ENCODE measurements at regions not wholly inside any gene's neighbourhood (a gene's known extent, or its start where the extent isn't known, plus 50 kb on each side); places are given as distances from the start of the nearest gene placed in this dataset.
A peak's percentile ranks its signal among the peaks of the same experiment; 100 is the strongest.

DNA sequence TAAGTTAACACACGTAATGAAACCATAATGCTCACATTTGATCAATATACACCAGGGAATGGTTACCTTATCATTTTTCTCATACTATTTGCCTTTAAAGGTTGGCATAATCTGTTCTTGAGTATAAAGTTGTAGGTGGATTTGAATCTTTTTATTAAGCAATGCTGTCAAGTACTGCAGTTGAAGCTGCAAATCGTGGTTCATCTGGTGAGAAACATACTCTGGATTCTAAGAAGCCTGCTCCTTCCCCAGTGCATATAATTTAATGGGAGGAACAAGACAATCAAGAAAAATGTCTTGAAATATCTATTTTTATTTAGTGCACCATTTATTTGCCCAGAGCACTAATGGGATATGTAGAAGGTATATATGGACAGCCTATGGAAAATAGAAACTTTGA, 68.7 kb upstream of the DLX6 start:
- H3K4me3 ChIP-seq = no peak overlapping the region
- H3K9me3 ChIP-seq = no peaks in the 10 kb centered on the region
- WGBS = 77% methylated on average over 2 of the region's 2 CpGs
- no peaks in the 10 kb centered on the region for H3K27me3 ChIP-seq
- intact Hi-C loops (cut with DNase I) = no loop called here
- no peak for DNase-seq (ENCODE audit: extremely low spot score)
- no peaks in the 10 kb centered on the region for H3K36me3 ChIP-seq
- no peak for TF ChIP-seq POLR2AphosphoS5 (IDR thresholded peaks at IDR 0.05)
- no peak for TF ChIP-seq EP300 (IDR thresholded peaks at IDR 0.05)
- TF ChIP-seq POLR2A (IDR thresholded peaks at IDR 0.05; ENCODE audit: low read depth) = no peak
- TF ChIP-seq, protein P1, sequence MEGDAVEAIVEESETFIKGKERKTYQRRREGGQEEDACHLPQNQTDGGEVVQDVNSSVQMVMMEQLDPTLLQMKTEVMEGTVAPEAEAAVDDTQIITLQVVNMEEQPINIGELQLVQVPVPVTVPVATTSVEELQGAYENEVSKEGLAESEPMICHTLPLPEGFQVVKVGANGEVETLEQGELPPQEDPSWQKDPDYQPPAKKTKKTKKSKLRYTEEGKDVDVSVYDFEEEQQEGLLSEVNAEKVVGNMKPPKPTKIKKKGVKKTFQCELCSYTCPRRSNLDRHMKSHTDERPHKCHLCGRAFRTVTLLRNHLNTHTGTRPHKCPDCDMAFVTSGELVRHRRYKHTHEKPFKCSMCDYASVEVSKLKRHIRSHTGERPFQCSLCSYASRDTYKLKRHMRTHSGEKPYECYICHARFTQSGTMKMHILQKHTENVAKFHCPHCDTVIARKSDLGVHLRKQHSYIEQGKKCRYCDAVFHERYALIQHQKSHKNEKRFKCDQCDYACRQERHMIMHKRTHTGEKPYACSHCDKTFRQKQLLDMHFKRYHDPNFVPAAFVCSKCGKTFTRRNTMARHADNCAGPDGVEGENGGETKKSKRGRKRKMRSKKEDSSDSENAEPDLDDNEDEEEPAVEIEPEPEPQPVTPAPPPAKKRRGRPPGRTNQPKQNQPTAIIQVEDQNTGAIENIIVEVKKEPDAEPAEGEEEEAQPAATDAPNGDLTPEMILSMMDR (IDR thresholded peaks at IDR 0.05) = no peak
- H3K4me1 ChIP-seq = no peaks in the 10 kb centered on the region
- no peak overlapping the region for H3K27ac ChIP-seq (replicated peaks in 1 of 4)

DNA sequence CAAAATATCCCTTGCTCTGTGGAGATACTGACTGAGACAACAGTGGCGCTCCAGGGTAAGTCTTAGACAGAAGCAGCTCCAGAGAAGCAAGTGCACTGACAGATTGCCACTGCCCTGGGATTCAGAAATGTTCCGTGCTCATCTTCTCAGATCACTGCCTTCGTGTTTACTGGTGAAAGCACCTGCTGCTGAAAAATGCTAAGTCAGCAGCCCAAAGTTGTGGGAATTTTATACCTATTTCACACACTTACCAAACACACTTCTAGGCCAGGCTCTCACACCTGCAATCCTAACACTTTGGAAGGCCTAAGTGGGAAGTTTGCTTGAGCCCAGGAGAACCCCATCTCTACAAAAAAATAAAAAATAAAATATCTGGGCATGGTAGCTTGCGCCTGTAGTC, 63.2 kb upstream of the DLX6 start:
- H3K27me3 ChIP-seq = peaks cover 0 to 3% (median 0%) of the 10 kb centered on the region in 4 donors
- no peak for DNase-seq (ENCODE audit: extremely low spot score)
- no peak overlapping the region for H3K27ac ChIP-seq (replicated peaks in 1 of 4)
- TF ChIP-seq, protein P1 (IDR thresholded peaks at IDR 0.05) = no peak
- TF ChIP-seq EP300 (IDR thresholded peaks at IDR 0.05) = no peak
- TF ChIP-seq POLR2AphosphoS5 (IDR thresholded peaks at IDR 0.05) = no peak
- no peak for TF ChIP-seq POLR2A (IDR thresholded peaks at IDR 0.05; ENCODE audit: low read depth)
- H3K9me3 ChIP-seq = no peaks in the 10 kb centered on the region
- WGBS = 75% methylated on average over 4 of the region's 4 CpGs
- intact Hi-C loops (cut with DNase I) = no loop called here
- no peaks in the 10 kb centered on the region for H3K4me1 ChIP-seq
- H3K36me3 ChIP-seq = no peaks in the 10 kb centered on the region
- no peak overlapping the region for H3K4me3 ChIP-seq

DNA sequence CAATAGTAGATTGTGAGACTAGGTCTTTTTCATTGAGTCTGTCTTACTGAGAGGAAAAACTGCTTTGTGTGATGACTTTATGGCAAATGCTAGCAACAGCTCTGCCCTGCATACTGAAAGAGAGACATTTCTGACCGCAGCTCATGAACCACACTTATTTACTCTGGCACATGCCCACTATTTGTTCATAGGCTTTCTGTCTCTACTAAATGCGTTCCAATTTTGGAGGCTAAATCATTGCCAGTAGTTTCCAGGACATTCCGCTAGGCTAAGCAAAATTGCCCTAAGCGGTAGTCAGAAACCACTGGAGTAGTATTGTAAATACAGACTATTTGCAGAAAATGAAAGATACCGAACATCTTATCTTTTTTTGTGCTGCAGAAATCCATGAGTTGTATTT, 55.6 kb upstream of the DLX6 start:
- 78% methylated on average over 5 of the region's 5 CpGs for WGBS
- no peak overlapping the region for H3K27ac ChIP-seq (replicated peaks in 1 of 4)
- TF ChIP-seq, protein P1 (IDR thresholded peaks at IDR 0.05) = no peak
- TF ChIP-seq POLR2A (IDR thresholded peaks at IDR 0.05; ENCODE audit: low read depth) (no peak), POLR2AphosphoS5 (IDR thresholded peaks at IDR 0.05) (no peak), EP300 (IDR thresholded peaks at IDR 0.05) (no peak)
- H3K27me3 ChIP-seq = peaks cover 0 to 7% (median 0%) of the 10 kb centered on the region in 4 donors
- H3K9me3 ChIP-seq = no peaks in the 10 kb centered on the region
- no peaks in the 10 kb centered on the region for H3K4me1 ChIP-seq
- H3K4me3 ChIP-seq = no peak overlapping the region
- no peaks in the 10 kb centered on the region for H3K36me3 ChIP-seq
- no peak for DNase-seq (ENCODE audit: extremely low spot score)
- intact Hi-C loops (cut with DNase I) = no loop called here

DNA sequence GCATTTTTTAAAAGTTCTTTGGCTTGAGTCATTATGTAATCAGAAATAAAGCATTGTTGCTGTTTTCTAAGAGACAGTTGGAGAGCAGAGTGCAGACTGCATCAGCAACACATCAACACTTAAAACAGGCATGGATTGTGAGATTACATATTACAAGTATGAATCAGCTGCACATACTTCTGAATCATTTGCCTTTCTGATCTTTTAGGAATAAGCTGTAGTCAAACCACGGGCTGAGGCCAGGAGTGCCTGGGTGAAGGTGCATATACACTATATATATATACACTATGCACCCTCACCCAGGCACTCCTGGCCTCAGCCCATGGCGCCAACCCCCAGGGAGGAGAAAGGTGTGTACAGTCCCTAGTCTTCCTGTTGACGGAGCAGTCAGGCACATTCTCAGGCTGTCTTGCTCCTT, 52.4 kb upstream of the DLX6 start:
- WGBS = 51% methylated on average over 3 of the region's 3 CpGs
- peak; percentile 53 for DNase-seq (ENCODE audit: extremely low spot score)
- Histone ChIP-seq H3K36me3 (no peaks in the 10 kb centered on the region), H3K4me3 (no peak overlapping the region), H3K27ac (replicated peaks in 1 of 4) (no peak overlapping the region), H3K27me3 (peaks cover 0 to 7% (median 0%) of the 10 kb centered on the region in 4 donors), H3K9me3 (no peaks in the 10 kb centered on the region), H3K4me1 (no peaks in the 10 kb centered on the region)
- TF ChIP-seq EP300 (IDR thresholded peaks at IDR 0.05) (no peak), POLR2A (IDR thresholded peaks at IDR 0.05; ENCODE audit: low read depth) (no peak), POLR2AphosphoS5 (IDR thresholded peaks at IDR 0.05) (no peak)
- intact Hi-C loops (cut with DNase I) = no loop called here

DNA sequence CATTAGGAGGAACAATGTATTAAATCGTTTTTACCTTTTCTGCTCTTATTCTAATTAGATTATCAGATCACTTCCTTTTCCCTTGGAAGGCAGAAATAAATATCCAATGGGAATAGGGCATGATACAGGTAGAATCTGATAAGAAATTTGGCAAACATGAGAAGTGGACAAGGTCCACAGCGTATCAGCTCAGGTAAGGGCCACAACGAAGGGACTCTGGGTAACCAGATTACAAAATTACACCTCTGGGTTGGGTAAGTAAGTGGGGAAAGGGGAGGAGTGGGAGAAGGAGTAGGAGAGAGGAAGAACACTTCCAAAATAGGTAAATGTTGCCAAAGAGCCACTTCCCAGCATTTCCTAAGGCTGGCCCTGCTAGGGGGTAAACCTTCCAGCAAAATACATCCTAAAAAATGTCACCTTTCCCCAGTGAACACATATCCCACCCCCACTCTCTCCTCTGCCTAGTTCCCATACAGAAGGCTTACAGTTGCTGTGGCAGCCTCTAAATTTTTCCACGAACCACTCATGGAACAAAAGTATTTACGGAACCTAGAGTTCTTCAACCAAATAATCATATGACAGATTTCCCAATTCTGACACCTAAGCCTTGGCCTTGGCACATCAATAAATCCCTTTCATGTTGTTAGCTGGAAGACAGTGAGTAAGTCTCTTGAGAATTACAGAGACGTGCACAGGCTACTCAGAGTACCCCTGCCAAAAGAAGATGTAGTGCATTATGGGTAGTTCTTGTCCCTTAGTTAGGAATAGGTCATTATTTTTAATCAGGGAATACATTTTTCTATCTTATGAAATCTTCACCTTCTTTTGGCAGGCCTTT, 51.5 kb upstream of the DLX6 start:
- DNase-seq (ENCODE audit: extremely low spot score) = peak; percentile 53
- Histone ChIP-seq H3K9me3 (no peaks in the 10 kb centered on the region), H3K36me3 (no peaks in the 10 kb centered on the region), H3K27me3 (peaks cover 0 to 7% (median 0%) of the 10 kb centered on the region in 4 donors), H3K4me1 (no peaks in the 10 kb centered on the region), H3K27ac (replicated peaks in 1 of 4) (no peak overlapping the region), H3K4me3 (no peak overlapping the region)
- TF ChIP-seq, protein P1 (IDR thresholded peaks at IDR 0.05) = no peak
- TF ChIP-seq POLR2AphosphoS5 (IDR thresholded peaks at IDR 0.05) = no peak
- TF ChIP-seq EP300 (IDR thresholded peaks at IDR 0.05) = no peak
- no peak for TF ChIP-seq POLR2A (IDR thresholded peaks at IDR 0.05; ENCODE audit: low read depth)
- 61% methylated on average over 6 of the region's 6 CpGs for WGBS
- intact Hi-C loops (cut with DNase I) = no loop called here

Small RNA genes in the stretch of these regions (small RNA-seq; reads per million reads assigned to genes)
- 0 reads per million in 3 donors for gene RN7SL252P

Data from esophagus muscularis mucosa (tissue), 4 donors.